ENCODE measurements at regions not wholly inside any gene's neighbourhood (a gene's known extent, or its start where the extent isn't known, plus 50 kb on each side); places are given as distances from the start of the nearest gene placed in this dataset.
A peak's percentile ranks its signal among the peaks of the same experiment; 100 is the strongest.

- Histone ChIP-seq H3K4me3 (replicated peaks in 1 of 4; ENCODE audit: control extremely low read depth in 1 of 4, insufficient read depth in 1 of 4, low read depth in 3 of 4, low read length in 4 of 4) (no peak overlapping the region), H3K79me2 (ENCODE audit: control insufficient read depth, insufficient read depth, low read length) (no peaks in the 10 kb centered on the region), H3K4me2 (ENCODE audit: extremely low read depth, insufficient read depth, low read length) (no peak overlapping the region), H2AFZ (ENCODE audit: low read length) (no peak overlapping the region), H3K9me3 (ENCODE audit: control insufficient read depth, insufficient read depth, low read depth, low read length) (no peaks in the 10 kb centered on the region), H3K27ac (ENCODE audit: insufficient read depth, low read length) (no peak overlapping the region), H3K9ac (ENCODE audit: insufficient read depth, low read length) (no peak overlapping the region), H3K27me3 (ENCODE audit: control insufficient read depth, insufficient read depth, low read length) (no peaks in the 10 kb centered on the region), H4K20me1 (ENCODE audit: control insufficient read depth, extremely low read depth, insufficient read depth, low read length) (no peaks in the 10 kb centered on the region), H3K36me3 (ENCODE audit: control insufficient read depth, insufficient read depth, low read length) (no peaks in the 10 kb centered on the region), H3K4me1 (ENCODE audit: control insufficient read depth, extremely low read depth, insufficient read depth, low read length) (no peaks in the 10 kb centered on the region)
- peak in 1 of 2 donors; percentile 9 for DNase-seq (ENCODE audit: low read depth in 2 of 2)
- TF ChIP-seq CTCF (conservative IDR thresholded peaks at IDR 0.05 in 1 of 2, IDR thresholded peaks at IDR 0.05 in 1 of 2; ENCODE audit: low read depth in 1 of 2, low read length in 2 of 2): no peak
- no peak for TF ChIP-seq EZH2 (IDR thresholded peaks at IDR 0.05; ENCODE audit: low read length, missing control alignments)
Measured at GRCh38 chr11:30683176-30683575, 97.0 kb upstream of the MPPED2 start.

GRCh38 chr11:30666817-30667216, 80.7 kb upstream of the MPPED2 start:
- Histone ChIP-seq H3K36me3 (ENCODE audit: control insufficient read depth, insufficient read depth, low read length) (no peaks in the 10 kb centered on the region), H3K4me1 (ENCODE audit: control insufficient read depth, extremely low read depth, insufficient read depth, low read length) (no peaks in the 10 kb centered on the region), H2AFZ (ENCODE audit: low read length) (no peak overlapping the region), H3K9me3 (ENCODE audit: control insufficient read depth, insufficient read depth, low read depth, low read length) (no peaks in the 10 kb centered on the region), H3K4me2 (ENCODE audit: extremely low read depth, insufficient read depth, low read length) (no peak overlapping the region), H3K9ac (ENCODE audit: insufficient read depth, low read length) (no peak overlapping the region), H3K4me3 (replicated peaks in 1 of 4; ENCODE audit: control extremely low read depth in 1 of 4, insufficient read depth in 1 of 4, low read depth in 3 of 4, low read length in 4 of 4) (no peak overlapping the region), H3K79me2 (ENCODE audit: control insufficient read depth, insufficient read depth, low read length) (no peaks in the 10 kb centered on the region), H3K27me3 (ENCODE audit: control insufficient read depth, insufficient read depth, low read length) (no peaks in the 10 kb centered on the region), H4K20me1 (ENCODE audit: control insufficient read depth, extremely low read depth, insufficient read depth, low read length) (no peaks in the 10 kb centered on the region), H3K27ac (ENCODE audit: insufficient read depth, low read length) (no peak overlapping the region)
- TF ChIP-seq EZH2 (IDR thresholded peaks at IDR 0.05; ENCODE audit: low read length, missing control alignments): no peak
- no peak for TF ChIP-seq CTCF (conservative IDR thresholded peaks at IDR 0.05 in 1 of 2, IDR thresholded peaks at IDR 0.05 in 1 of 2; ENCODE audit: low read depth in 1 of 2, low read length in 2 of 2)
- DNase-seq (ENCODE audit: low read depth in 2 of 2): no peak

- H3K4me3 ChIP-seq (replicated peaks in 1 of 4; ENCODE audit: control extremely low read depth in 1 of 4, insufficient read depth in 1 of 4, low read depth in 3 of 4, low read length in 4 of 4): no peak overlapping the region
Measured at GRCh38 chr11:30665067-30665466, 78.9 kb upstream of the MPPED2 start.

More at GRCh38 chr11:30665067-30665466, 78.9 kb upstream of the MPPED2 start:
- no peaks in the 10 kb centered on the region for H4K20me1 ChIP-seq (ENCODE audit: control insufficient read depth, extremely low read depth, insufficient read depth, low read length)
- H3K36me3 ChIP-seq (ENCODE audit: control insufficient read depth, insufficient read depth, low read length): no peaks in the 10 kb centered on the region
- H2AFZ ChIP-seq (ENCODE audit: low read length): no peak overlapping the region
- H3K4me2 ChIP-seq (ENCODE audit: extremely low read depth, insufficient read depth, low read length): no peak overlapping the region
- TF ChIP-seq EZH2 (IDR thresholded peaks at IDR 0.05; ENCODE audit: low read length, missing control alignments) (no peak), CTCF (conservative IDR thresholded peaks at IDR 0.05 in 1 of 2, IDR thresholded peaks at IDR 0.05 in 1 of 2; ENCODE audit: low read depth in 1 of 2, low read length in 2 of 2) (no peak)
- H3K27me3 ChIP-seq (ENCODE audit: control insufficient read depth, insufficient read depth, low read length): no peaks in the 10 kb centered on the region
- no peaks in the 10 kb centered on the region for H3K4me1 ChIP-seq (ENCODE audit: control insufficient read depth, extremely low read depth, insufficient read depth, low read length)
- no peaks in the 10 kb centered on the region for H3K9me3 ChIP-seq (ENCODE audit: control insufficient read depth, insufficient read depth, low read depth, low read length)
- no peak overlapping the region for H3K9ac ChIP-seq (ENCODE audit: insufficient read depth, low read length)
- no peaks in the 10 kb centered on the region for H3K79me2 ChIP-seq (ENCODE audit: control insufficient read depth, insufficient read depth, low read length)
- no peak overlapping the region for H3K27ac ChIP-seq (ENCODE audit: insufficient read depth, low read length)
- no peak for DNase-seq (ENCODE audit: low read depth in 2 of 2)

All from fibroblast of lung (primary cell).